H1 (cell line): ENCODE measurements at regions not wholly inside any gene's neighbourhood (a gene's known extent, or its start where the extent isn't known, plus 50 kb on each side); places are given as distances from the start of the nearest gene placed in this dataset.

Experiments used
- KDM4A ChIP-seq: IDR thresholded peaks from one replicate; pipeline ENCODE4 v1.7.1; 2012; ENCODE audit warnings: low read depth, mild to moderate bottlenecking, moderate library complexity, low read length, inconsistent platforms; ENCODE audit not compliant: severe bottlenecking
- POLR2A ChIP-seq, 2 experiments: IDR thresholded peaks; 1 replicate in 1 of 2; 2 replicates in 1 of 2; pipeline ENCODE4 v1.6.1; 2011; ENCODE audit warnings: low read depth in 2 of 2, low read length in 2 of 2, mild to moderate bottlenecking in 2 of 2; ENCODE audit errors: control extremely low read depth in 1 of 2

GRCh38 chr10:10146604-10147003 is 871.1 kb upstream of the CELF2 start (continued):
- TF ChIP-seq KDM4A (no peak), POLR2A (IDR thresholded peaks at IDR 0.05; ENCODE audit: control extremely low read depth in 1 of 2, low read depth in 2 of 2, low read length in 2 of 2) (no peak)
